Ovary (tissue), 3 donors: ENCODE measurements at regions not wholly inside any gene's neighbourhood (a gene's known extent, or its start where the extent isn't known, plus 50 kb on each side); places are given as distances from the start of the nearest gene placed in this dataset.

Experiments
- CTCF ChIP-seq, 3 donors: fragments of 450-650 bp in 2 of 3; fragments of 200-600 bp in 1 of 3; IDR thresholded peaks; one replicate each; pipeline versions ENCODE4 v1.5.1 to v1.8.0; 2016 to 2022; ENCODE audit warnings: antibody characterized with exemption in 3 of 3, mild to moderate bottlenecking in 1 of 3
- POLR2A ChIP-seq: fragments of 450-650 bp; IDR thresholded peaks from one replicate; pipeline ENCODE4 v1.6.1; 2017; ENCODE audit warnings: antibody characterized with exemption, mild to moderate bottlenecking, moderate library complexity
- donor health status: DM: no; HTN: no; CAD: no.

GRCh38 chr1:195428927-195429326, 1179.3 kb downstream of the KCNT2 start:
- TF ChIP-seq POLR2A = no peak
- TF ChIP-seq CTCF (IDR thresholded peaks at IDR 0.05) = no peak
